ENCODE measurements at regions not wholly inside any gene's neighbourhood (a gene's known extent, or its start where the extent isn't known, plus 50 kb on each side); places are given as distances from the start of the nearest gene placed in this dataset.

- Mint-ChIP-seq H3K27ac (ENCODE audit: unreplicated experiment) (no peak overlapping the region), H3K36me3 (ENCODE audit: low read depth) (no peaks in the 10 kb centered on the region), H3K4me3 (no peak overlapping the region), H3K27me3 (ENCODE audit: low read depth) (no peaks in the 10 kb centered on the region), H3K4me1 (peaks cover 4% of the 10 kb centered on the region), H3K9me3 (no peaks in the 10 kb centered on the region)
- TF ChIP-seq, protein P1, sequence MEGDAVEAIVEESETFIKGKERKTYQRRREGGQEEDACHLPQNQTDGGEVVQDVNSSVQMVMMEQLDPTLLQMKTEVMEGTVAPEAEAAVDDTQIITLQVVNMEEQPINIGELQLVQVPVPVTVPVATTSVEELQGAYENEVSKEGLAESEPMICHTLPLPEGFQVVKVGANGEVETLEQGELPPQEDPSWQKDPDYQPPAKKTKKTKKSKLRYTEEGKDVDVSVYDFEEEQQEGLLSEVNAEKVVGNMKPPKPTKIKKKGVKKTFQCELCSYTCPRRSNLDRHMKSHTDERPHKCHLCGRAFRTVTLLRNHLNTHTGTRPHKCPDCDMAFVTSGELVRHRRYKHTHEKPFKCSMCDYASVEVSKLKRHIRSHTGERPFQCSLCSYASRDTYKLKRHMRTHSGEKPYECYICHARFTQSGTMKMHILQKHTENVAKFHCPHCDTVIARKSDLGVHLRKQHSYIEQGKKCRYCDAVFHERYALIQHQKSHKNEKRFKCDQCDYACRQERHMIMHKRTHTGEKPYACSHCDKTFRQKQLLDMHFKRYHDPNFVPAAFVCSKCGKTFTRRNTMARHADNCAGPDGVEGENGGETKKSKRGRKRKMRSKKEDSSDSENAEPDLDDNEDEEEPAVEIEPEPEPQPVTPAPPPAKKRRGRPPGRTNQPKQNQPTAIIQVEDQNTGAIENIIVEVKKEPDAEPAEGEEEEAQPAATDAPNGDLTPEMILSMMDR (conservative IDR thresholded peaks at IDR 0.05) = no peak
- DNase-seq (ENCODE audit: low read depth, low spot score) = no peak
Measured at GRCh38 chr3:6168256-6168655, 692.7 kb upstream of the GRM7 start.

DNA sequence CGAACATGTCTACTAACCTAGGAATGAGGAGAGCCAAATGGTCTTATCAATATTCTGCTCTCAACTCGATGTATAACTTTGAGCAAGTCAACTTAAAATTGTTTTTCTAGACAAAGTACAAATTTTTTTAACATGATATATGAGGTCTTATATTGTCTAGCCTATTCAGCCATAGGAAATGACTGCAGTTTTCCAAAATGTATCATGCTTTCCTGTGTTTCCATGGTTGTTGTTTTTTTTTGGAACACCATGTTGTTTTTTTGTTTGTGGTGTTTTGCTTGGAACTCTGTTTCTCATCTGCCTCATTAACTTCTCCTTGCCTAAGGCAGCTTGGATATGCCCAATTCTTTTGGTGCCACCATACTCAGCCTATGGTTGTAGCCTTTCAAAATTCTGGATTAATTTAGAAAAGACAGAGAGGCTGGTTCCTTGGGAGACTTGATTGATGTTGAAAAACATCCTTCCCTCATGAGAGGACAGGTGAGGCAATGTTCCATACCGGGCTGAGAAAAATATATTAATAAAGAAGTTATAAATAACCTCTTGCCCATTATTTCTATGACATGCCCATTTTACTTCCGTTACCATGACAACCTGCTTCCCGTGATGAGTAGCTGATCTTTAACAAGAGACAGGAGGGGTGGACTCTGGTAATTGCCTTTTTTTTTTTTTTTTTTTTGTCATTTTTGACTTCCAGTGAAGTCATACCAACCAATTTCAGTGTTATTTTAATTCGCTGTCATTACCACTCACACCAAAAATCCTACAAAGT, 687.9 kb upstream of the GRM7 start:
- TF ChIP-seq, protein P1 (conservative IDR thresholded peaks at IDR 0.05) = no peak
- H3K36me3 Mint-ChIP-seq (ENCODE audit: low read depth) = no peaks in the 10 kb centered on the region
- DNase-seq (ENCODE audit: low read depth, low spot score) = no peak
- H3K4me1 Mint-ChIP-seq = no peaks in the 10 kb centered on the region
- H3K9me3 Mint-ChIP-seq = no peaks in the 10 kb centered on the region
- H3K27me3 Mint-ChIP-seq (ENCODE audit: low read depth) = no peaks in the 10 kb centered on the region
- no peak overlapping the region for H3K27ac Mint-ChIP-seq (ENCODE audit: unreplicated experiment)
- no peak overlapping the region for H3K4me3 Mint-ChIP-seq

GRCh38 chr3:6177417-6177816, 683.5 kb upstream of the GRM7 start:
- H3K4me3 Mint-ChIP-seq = no peak overlapping the region
- no peaks in the 10 kb centered on the region for H3K9me3 Mint-ChIP-seq

GRCh38 chr3:6179761-6180160, 681.2 kb upstream of the GRM7 start:
- TF ChIP-seq, protein P1 (conservative IDR thresholded peaks at IDR 0.05) = no peak
- Mint-ChIP-seq H3K27me3 (ENCODE audit: low read depth) (no peaks in the 10 kb centered on the region), H3K4me3 (no peak overlapping the region), H3K9me3 (no peaks in the 10 kb centered on the region), H3K36me3 (ENCODE audit: low read depth) (no peaks in the 10 kb centered on the region), H3K27ac (ENCODE audit: unreplicated experiment) (no peak overlapping the region), H3K4me1 (peaks cover 15% of the 10 kb centered on the region)
- no peak for DNase-seq (ENCODE audit: low read depth, low spot score)

More at GRCh38 chr3:6177417-6177816, 683.5 kb upstream of the GRM7 start:
- Mint-ChIP-seq H3K27me3 (ENCODE audit: low read depth) (no peaks in the 10 kb centered on the region), H3K27ac (ENCODE audit: unreplicated experiment) (no peak overlapping the region), H3K4me1 (peaks cover 12% of the 10 kb centered on the region), H3K36me3 (ENCODE audit: low read depth) (no peaks in the 10 kb centered on the region)
- TF ChIP-seq, protein P1 (conservative IDR thresholded peaks at IDR 0.05) = no peak
- DNase-seq (ENCODE audit: low read depth, low spot score) = no peak

DNA sequence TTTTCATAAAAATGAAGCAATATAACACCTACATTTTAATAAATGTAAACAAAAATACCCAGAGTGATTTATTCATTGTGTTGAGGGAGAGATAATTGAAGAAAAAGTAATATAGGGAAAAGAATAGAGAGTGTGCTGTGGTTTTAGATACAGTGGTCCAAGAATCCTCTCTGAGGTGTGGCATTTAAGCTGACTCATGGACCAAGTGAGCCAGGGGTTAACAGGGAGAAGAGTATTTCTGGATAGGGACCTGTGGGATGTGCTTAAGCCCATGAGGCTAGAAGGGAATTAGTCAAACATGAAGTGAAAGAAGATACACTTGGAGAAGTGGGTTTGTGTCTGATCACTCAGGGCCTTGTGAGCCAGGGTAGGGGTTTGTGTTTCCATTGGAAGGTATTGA, 680.7 kb upstream of the GRM7 start:
- no peaks in the 10 kb centered on the region for H3K9me3 Mint-ChIP-seq
- H3K27ac Mint-ChIP-seq (ENCODE audit: unreplicated experiment) = peak overlapping the region; percentile 85
- peaks cover 15% of the 10 kb centered on the region for H3K4me1 Mint-ChIP-seq
- H3K27me3 Mint-ChIP-seq (ENCODE audit: low read depth) = no peaks in the 10 kb centered on the region
- no peaks in the 10 kb centered on the region for H3K36me3 Mint-ChIP-seq (ENCODE audit: low read depth)
- TF ChIP-seq, protein P1 (conservative IDR thresholded peaks at IDR 0.05) = no peak
- DNase-seq (ENCODE audit: low read depth, low spot score) = no peak
- H3K4me3 Mint-ChIP-seq = no peak overlapping the region

Measured in neural crest cell (in vitro differentiated cells).